Pancreas (tissue), 10 donors: ENCODE measurements at regions not wholly inside any gene's neighbourhood (a gene's known extent, or its start where the extent isn't known, plus 50 kb on each side); places are given as distances from the start of the nearest gene placed in this dataset.

ENCODE experiments used
- ATAC-seq, 4 donors: fragments of 200-7000 bp; cut with Tn5 transposase; one replicate each; pipeline versions ENCODE4 v1.8.0 to v1.9.1; 2020; ENCODE audit warnings: mild to moderate bottlenecking in 4 of 4, moderate library complexity in 4 of 4
- DNase-seq, 6 donors: peaks; one replicate each; pipeline ENCODE4 v3.0.0-alpha.2; 2020
- FAIRE-seq: peaks from 2 replicates; lab custom pipeline; 2012; peaks lifted over from hg19 to GRCh38; lab: Jason Lieb, UNC
- H3K27ac ChIP-seq, 4 donors: fragments of 200-600 bp; sonication (generic); 1 replicate in 3 of 4; 2 replicates in 1 of 4; pipeline versions ENCODE4 v1.5.0 to v1.8.0; 2020
- H3K27me3 ChIP-seq, 4 donors: fragments of 200-600 bp; one replicate each; pipeline ENCODE4 v1.8.0; 2021
- H3K36me3 ChIP-seq, 3 donors: fragments of 200-600 bp; sonication (generic) in 1 of 3; one replicate each; pipeline versions ENCODE4 v1.5.0 to v1.8.0; 2020 to 2021
- H3K4me1 ChIP-seq, 3 donors: fragments of 200-600 bp; one replicate each; pipeline ENCODE4 v1.8.0; 2021
- H3K4me3 ChIP-seq, 4 donors: fragments of 200-600 bp; sonication (generic) in 2 of 4; one replicate each; pipeline versions ENCODE4 v1.5.0 to v1.8.0; 2020 to 2021
- H3K9me3 ChIP-seq, 4 donors: fragments of 200-600 bp; one replicate each; pipeline ENCODE4 v1.8.0; 2021
- CTCF ChIP-seq, 4 donors: fragments of 200-600 bp; sonication (generic) in 3 of 4; IDR thresholded peaks; one replicate each; pipeline versions ENCODE4 v1.5.0 to v1.8.0; 2021; ENCODE audit warnings: antibody characterized with exemption in 4 of 4
- WGBS, 2 donors: extraction: QIAGEN DNeasy Blood & Tissue Kit; methylation state at CpG; one replicate each; pipeline ENCODE4 v1.1.7; 2013; 5-methylcytosine and 5-hydroxymethylcytosine counted together
- intact Hi-C, 3 donors: fragments of 100-400 bp; cut with DNase I; formaldehyde crosslinking; loops; one replicate each; pipeline versions ENCODE4 v1.11.1 to v1.14.2; 2022
- donor health status: healthy with polysubstance abuse.
- donor health status: DM: no; HTN: no; CAD: no; lungs with moderate emphysema.
- donor health status: DM: no; HTN: no; CAD: no.
- donor health status: control.
- donor health status: control.
- donor health status: Bipolar disorder and iron deficiency.
- donor health status: DM: yes; HTN: yes; CAD: no.
- donor health status: DM: no; HTN: no; CAD: no.
- donor health status: DM: no; HTN: no; CAD: no.
- donor health status: DM: yes; HTN: yes; CAD: no.

DNA sequence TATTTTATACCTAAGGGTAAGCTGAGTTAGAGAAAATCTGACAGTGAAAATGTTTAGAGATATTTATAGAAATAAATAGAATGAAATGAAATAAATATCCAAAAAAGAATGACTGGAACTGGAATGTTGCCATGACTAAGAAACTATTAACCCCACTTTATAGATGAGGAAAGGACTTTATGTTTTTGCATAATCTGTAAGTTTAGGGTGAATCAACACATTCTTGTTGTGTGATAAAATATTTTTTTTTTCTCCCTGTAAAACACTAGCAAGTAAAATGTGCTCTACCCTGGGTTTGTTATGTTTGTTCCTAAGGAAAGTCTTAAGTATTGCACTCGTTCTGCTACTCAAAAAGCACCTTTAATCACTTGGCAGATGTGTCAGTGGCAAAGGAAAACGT is 83.8 kb upstream of the KL start:
- 30 to 54% methylated on average over 2 of the region's 2 CpGs for WGBS, 2 donors
- H3K36me3 ChIP-seq, result no peaks in the 10 kb centered on the region
- H3K4me3 ChIP-seq, result no peak overlapping the region
- H3K9me3 ChIP-seq, result no peaks in the 10 kb centered on the region
- no peak for TF ChIP-seq CTCF (IDR thresholded peaks at IDR 0.05)
- no peak for ATAC-seq
- no peaks in the 10 kb centered on the region for H3K27me3 ChIP-seq
- no peak for FAIRE-seq
- H3K27ac ChIP-seq, result no peak overlapping the region
- intact Hi-C loops, result no loop called here
- H3K4me1 ChIP-seq, result no peaks in the 10 kb centered on the region
- no peak for DNase-seq

- no peak for DNase-seq
- no peak for TF ChIP-seq CTCF (IDR thresholded peaks at IDR 0.05)
- no peak overlapping the region for H3K4me3 ChIP-seq
- H3K36me3 ChIP-seq, result no peaks in the 10 kb centered on the region
- intact Hi-C loops, result no loop called here
- FAIRE-seq, result no peak
- no peaks in the 10 kb centered on the region for H3K9me3 ChIP-seq
- no peaks in the 10 kb centered on the region for H3K4me1 ChIP-seq
- WGBS, 2 donors, result 75 to 91% methylated on average over 3 of the region's 3 CpGs
- H3K27me3 ChIP-seq, result no peaks in the 10 kb centered on the region
- ATAC-seq, result no peak
- no peak overlapping the region for H3K27ac ChIP-seq
Observed at GRCh38 chr13:32936716-32937115, 79.5 kb upstream of the KL start.

DNA sequence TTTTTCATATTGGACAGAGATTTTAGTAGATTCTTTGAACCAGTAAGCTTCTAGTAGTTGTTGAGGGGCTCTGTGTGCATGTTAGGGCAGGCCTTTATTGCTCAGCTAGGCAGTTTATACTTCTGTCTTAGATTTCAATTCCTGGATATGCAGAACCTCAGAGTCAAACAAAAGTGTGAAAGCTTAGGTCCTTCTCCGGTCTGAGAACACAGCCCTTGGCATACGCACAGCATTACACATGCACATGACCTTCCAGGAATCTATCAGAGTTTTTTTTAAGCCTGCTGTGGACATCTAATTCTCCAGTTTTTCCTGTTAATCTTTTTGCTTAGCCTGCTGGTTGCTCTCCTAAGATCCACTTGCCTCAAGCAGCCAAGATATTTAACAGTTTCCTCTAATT is 77.9 kb upstream of the KL start:
- Histone ChIP-seq H3K9me3 (no peaks in the 10 kb centered on the region), H3K4me1 (no peaks in the 10 kb centered on the region), H3K4me3 (no peak overlapping the region), H3K27ac (no peak overlapping the region), H3K27me3 (no peaks in the 10 kb centered on the region), H3K36me3 (no peaks in the 10 kb centered on the region)
- FAIRE-seq (no peak), DNase-seq (no peak), ATAC-seq (no peak)
- intact Hi-C loops, result no loop called here
- 86 to 89% methylated on average over 2 of the region's 2 CpGs for WGBS, 2 donors
- TF ChIP-seq CTCF (IDR thresholded peaks at IDR 0.05), result no peak

GRCh38 chr13:32938907-32939306 is 77.3 kb upstream of the KL start:
- H3K27ac ChIP-seq, result no peak overlapping the region
- no peaks in the 10 kb centered on the region for H3K9me3 ChIP-seq
- no peak for FAIRE-seq
- no peak for DNase-seq
- no peak for TF ChIP-seq CTCF (IDR thresholded peaks at IDR 0.05)
- no peaks in the 10 kb centered on the region for H3K27me3 ChIP-seq
- H3K4me1 ChIP-seq, result no peaks in the 10 kb centered on the region
- no peak overlapping the region for H3K4me3 ChIP-seq
- 57 to 65% methylated on average over 2 of the region's 2 CpGs for WGBS, 2 donors
- no peaks in the 10 kb centered on the region for H3K36me3 ChIP-seq
- intact Hi-C loops, result no loop called here
- no peak for ATAC-seq

- ATAC-seq (peak in 3 of 4 donors; percentile 32 to 71 (median 53)), FAIRE-seq (no peak), DNase-seq (no peak)
- Histone ChIP-seq H3K27ac (no peak overlapping the region), H3K27me3 (no peaks in the 10 kb centered on the region), H3K4me1 (no peaks in the 10 kb centered on the region), H3K4me3 (no peak overlapping the region), H3K9me3 (no peaks in the 10 kb centered on the region), H3K36me3 (no peaks in the 10 kb centered on the region)
- TF ChIP-seq CTCF (IDR thresholded peaks at IDR 0.05), result no peak
- intact Hi-C loops, result no loop called here
- 50 to 57% methylated on average over 4 of the region's 4 CpGs for WGBS, 2 donors
Observed at GRCh38 chr13:32940601-32941000, 75.6 kb upstream of the KL start.
